NCI-H82 treated with DMSO at 0.1 percent for 48 hours (cell line): ENCODE measurements at regions not wholly inside any gene's neighbourhood (a gene's known extent, or its start where the extent isn't known, plus 50 kb on each side); places are given as distances from the start of the nearest gene placed in this dataset.
"Not testable (repeated sequence)": the region's sequence is repeated elsewhere in the genome, so short reads cannot be mapped to it uniquely, and the experiment has no call there.

Experiments used
- DNase-seq: peaks from one replicate; lab custom pipeline; 2025; ENCODE audit not compliant: unreplicated experiment; lab: John Stamatoyannopoulos, UW

DNA sequence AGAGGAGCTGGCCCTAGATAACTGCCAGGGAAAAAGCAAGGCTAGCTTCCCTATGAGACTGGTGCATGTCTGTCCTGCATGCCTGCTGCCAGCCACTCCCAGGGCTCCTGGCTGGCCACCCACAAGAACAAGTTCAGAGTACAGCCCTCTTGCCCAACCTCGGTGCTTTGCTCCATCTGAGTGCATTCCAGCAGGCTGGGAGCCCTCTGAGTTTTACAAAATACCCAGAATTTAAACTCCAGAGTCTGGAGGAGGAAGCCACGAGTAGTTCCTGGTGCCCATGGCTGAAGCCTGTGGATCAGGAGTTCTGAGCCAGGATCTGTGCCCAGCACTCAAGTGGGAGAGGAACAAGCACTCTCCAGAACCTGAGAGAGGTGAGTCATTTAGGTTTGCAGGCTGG, 111.6 kb downstream of the MAGEE2 start:
- DNase-seq: no peak

DNA sequence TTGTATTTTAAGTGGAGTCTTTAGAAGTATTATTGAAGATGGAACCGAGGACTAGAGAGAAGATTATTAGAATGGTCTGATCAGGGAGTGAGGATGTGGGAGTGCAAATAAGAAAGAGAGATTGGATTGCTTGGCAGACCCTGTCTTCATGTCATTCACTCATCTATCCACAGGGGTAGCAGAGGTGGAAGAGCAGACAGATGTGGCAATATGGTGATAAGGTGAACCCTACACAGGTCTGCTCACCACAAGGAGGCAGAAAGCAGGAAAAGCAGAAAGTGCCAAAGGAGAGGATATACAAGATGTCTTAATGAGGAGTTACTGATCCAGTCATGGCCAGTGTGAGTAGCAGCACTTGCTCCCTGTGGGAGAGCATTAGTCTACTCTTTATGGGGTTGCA, 129.4 kb downstream of the MAGEE2 start:
- DNase-seq: no peak

DNA sequence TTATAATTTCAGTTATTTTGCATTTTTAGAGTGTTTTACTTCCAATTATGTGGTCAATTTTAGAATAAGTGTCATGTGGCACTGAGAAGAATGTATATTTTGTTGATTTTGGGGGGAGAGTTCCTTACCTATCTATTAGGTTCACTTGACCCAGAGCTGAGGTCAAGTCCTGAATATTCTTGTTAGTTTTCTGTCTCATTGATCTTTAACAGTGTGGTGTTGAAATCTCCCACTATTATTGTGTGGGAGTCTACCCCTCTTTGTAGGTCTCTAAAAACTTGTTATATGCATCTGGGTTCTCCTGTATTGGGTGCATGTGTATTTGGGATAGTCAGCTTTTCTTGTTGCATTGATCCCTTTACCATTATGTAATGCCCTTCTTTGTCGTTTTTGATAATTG, 127.0 kb upstream of the ZDHHC15 start:
- DNase-seq: no peak

DNA sequence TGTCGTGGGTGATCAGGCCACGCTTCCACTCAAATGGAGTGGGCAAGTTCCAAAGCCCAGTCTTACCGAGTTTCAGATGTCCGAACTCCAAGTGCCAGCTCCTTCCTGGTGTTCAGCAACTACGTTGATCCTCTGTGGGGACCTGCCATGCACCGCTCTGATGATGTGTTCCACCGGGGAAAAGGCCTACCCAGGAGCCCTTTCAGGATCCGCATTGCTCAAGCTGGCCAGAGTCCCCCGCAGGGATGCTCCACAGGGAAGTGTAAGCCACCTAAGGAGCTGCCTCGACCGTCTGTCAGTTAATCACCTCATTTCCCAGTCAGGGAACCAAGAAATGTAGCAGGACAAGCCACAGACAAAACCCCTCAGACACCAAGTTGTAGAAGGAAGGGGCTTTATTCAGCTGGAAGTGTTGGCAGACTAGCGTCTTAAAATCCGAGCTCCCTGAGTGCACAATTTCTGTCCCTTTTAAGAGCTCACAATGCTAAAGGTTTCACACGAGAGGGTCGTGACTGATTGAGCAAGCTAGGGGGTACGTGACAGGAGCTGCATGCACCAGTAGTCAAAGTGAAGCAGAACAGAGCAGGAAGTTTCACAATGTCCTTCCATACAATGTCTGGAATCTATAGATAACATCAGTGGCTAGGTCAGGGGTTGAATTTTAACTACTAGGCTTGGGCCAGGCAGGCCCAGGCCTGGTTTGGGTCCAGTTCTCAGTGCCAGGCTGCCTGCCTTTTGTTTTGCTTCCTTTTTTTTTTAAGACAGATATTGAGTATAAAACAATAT, 126.2 kb upstream of the ZDHHC15 start:
- DNase-seq: no peak

DNA sequence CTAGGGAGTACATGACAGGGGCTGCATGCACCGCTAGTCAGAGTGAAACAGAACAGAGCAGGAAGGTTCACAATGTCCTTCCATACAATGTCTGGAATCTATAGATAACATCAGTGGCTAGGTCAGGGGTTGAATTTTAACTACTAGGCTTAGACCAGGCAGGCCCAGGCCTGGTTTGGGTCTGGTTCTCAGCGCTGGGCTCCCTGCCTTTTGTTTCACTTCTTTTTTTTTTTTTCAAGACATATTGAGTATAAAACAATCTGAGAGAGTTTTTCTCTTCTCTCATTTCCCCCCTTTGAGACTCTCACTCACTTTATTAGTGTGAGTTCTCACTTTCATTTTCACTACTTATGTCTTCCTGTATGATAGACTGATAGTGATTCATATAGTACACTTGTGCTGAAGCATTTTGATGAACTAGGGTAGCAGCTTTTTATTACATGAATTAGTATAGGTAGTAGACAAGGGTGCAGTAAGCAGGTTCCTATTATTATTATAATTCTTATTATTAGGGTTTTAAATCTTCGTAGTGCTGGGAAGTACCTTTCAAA, 120.0 kb upstream of the ZDHHC15 start:
- no peak for DNase-seq

DNA sequence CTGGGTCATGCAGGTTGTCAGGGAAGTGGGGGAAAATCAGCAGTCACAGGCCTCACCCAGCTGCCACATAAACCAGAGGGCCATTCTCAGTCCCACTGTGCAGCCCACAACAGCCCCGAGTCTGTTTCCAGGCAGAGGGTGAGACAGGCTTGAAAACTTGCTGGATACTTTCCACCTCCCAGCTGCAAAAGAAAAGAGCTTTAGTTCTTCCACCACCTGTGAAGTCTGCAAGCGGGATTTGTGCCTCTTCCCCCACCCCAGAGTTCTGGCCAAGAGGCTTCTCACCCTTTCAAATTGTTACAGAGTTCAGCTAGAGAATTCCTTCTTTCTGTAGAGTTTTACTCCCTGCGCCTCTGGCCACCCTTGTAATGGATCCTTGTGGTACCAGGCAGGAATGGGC, 115.5 kb upstream of the ZDHHC15 start:
- DNase-seq: no peak

DNA sequence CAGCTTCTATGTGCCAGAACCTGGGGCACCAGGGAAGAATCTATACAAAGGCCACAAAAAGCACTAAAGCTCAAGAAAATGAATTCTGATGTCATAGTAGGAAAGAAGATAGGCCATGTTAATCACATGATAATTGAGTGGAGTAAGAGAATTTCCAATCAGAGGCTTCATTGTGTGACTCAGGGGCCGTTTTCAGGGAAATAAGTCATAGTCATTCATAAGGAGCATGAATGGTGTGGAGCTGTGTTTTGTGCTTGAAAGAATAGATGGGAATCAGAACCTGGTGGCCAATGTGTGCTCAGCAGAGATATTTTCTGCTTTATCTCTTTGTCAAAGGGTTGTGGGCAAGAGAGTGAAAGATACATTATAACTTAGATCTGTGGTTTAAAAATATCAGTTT, 102.4 kb upstream of the ZDHHC15 start:
- no peak for DNase-seq

DNA sequence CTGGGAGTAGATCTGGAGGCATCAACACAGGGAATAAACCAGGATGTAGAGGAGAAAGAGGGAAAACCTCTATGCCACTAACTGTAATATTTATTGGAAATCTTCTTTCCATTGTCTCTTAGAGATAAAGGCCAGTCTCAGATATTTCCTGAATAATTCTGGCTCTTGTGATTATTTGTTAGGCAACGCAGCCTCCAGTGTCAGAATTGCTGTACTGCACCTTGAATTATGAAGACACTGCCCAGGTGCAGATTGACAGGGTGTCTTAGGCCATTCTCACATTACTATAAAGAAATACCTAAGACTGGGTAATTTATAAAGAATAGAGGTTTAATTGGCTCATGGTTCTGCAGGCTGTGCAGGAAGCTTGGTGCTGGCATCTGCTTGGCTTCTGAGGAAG, 100.7 kb upstream of the ZDHHC15 start:
- no peak for DNase-seq

DNA sequence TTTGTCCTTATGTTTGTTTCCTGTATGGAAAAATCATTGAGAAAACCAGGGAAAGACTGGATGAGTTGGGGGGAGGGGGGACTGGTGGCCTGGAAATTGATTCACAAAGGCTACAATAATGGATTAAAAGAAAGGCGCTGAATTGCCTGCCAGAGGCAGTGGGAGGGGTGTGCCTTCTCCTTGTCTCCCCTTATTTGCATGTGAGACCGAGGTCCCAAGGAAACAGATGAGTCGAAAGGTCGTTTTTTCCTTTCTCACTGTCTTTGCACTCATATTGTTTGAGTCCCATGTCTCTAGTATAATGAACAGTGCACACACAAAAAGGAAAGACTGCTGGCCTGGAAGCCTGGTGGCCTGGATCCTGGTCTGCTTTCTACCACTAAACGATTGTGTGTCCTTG, 86.6 kb upstream of the ZDHHC15 start:
- DNase-seq: no peak

DNA sequence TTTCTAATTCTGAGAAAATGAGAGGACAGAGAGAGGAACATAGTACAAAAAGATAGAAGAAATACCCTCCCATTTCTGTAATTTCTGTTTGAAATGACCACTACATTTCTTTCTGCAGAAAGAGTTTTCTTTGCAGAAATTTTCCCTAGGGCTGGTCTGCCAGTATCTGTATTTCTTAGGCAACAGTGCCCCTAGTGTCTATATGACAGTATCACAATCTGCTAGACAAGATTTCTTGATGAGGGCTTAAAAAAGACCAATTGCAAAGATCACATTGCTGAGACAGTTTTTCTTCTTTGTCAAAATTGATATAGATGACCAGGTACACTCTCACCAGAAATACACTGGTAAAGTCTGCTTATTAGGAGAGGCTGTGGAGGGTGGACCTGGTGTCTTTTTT, 81.0 kb upstream of the ZDHHC15 start:
- DNase-seq: peak; percentile 22

DNA sequence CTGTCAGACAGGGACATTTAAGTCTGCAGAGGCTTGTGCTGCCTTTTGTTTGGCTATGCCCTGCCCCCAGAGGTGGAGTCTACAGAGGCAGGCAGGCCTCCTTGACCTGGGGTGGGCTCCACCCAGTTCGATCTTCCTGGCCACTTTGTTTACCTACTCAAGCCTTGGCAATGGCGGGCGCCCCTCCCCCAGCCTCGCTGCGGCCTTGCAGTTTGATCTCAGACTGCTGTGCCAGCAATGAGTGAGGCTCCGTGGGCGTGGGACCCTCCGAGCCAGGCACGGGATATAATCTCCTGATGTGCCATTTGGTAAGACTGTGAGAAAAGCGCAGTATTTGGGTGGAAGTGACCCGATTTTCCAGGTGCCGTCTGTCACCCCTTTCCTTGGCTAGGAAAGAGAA, 79.2 kb upstream of the ZDHHC15 start:
- not testable (repeated sequence) for DNase-seq

DNA sequence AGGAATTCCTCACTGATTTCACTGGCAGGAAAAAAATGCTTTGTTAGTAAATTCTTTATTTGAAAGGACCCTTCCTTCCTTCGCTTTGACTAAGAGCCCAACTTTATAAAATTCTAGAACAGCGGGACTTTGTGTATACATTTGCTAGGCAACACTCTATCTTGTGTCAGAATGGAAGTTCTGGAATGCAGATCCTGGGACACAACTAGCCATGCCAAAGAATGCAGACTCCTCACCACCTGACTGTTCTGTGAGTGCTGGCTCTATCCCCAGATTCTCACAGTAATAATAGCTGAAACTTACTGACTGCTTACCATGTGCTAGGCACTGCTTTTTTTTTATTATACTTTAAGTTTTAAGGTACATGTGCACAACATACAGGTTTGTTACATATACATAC, 73.3 kb upstream of the ZDHHC15 start:
- DNase-seq: no peak

DNA sequence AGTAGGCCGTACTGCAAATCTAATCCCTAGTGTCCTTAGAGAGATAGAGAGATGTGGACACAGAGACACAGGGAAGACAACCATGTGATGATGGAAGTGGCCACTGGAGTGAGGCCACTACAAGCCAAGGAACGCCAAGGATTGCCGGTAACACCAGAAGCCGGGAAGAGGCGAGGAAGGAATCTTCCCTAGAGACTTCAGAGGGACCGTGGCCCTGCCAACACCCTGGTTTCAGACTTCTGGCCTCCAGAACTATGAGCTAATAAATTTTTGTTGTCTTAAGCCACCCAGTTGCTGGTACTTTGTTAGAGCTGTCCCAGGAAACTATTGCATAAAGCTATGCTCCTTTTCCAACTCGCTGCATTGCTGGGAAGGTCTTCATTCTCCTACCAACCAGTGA, 70.3 kb upstream of the ZDHHC15 start:
- not testable (repeated sequence) for DNase-seq

DNA sequence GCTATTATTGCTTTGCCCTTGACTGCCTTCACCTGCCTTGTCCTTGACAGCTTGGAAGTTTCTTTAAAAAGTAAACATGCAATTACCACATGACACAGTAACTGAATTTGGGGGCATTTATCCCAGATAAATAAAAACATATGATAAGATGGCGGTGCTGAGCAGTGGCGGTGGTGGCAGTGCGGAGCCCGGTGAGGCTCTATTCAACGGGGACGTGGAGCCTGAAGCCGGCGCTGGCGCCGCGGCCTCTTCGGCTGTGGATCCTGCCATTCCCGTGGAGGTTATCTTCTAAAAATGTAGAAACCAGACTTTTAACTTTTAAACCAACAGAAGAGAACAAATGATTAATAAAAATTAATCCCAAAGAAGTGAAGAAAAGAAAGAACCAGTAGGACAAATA, 59.7 kb upstream of the ZDHHC15 start:
- DNase-seq: no peak
